D721Med (cell line): ENCODE measurements at regions not wholly inside any gene's neighbourhood (a gene's known extent, or its start where the extent isn't known, plus 50 kb on each side); places are given as distances from the start of the nearest gene placed in this dataset.

Source experiments
- DNase-seq: peaks from one replicate; pipeline ENCODE4 v3.0.0; 2011; ENCODE audit warnings: low spot score; ENCODE audit not compliant: insufficient read length
- FAIRE-seq: peaks from 2 replicates; lab custom pipeline; 2011; peaks lifted over from hg19 to GRCh38; lab: Jason Lieb, UNC
- TF ChIP-seq, protein P1 (sequence below): IDR thresholded peaks from 2 replicates; pipeline ENCODE4 v1.5.1; 2012; ENCODE audit warnings: mild to moderate bottlenecking, control low read depth; ENCODE audit not compliant: insufficient read depth; ENCODE audit errors: missing control alignments

DNA sequence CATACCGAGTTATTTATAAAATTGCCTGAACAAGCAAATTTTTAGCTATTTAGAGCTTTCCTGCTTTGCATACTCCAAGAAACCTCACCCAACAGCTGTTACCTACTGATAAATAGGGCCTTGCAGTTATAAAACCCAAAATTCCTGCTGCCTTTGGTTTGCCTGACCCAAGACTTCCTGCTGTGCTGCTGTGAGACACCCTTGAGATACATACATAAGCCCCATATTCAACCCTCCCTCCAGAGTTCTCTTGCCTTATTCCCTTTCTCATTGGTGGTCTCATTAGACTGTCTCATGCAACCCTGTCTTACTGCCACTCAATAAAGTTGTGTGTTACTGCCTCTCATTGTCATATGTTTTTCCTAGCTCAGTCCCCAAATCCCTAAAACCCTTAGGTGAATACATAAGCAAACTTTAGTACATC, 677.6 kb downstream of the UQCRFS1 start:
- TF ChIP-seq, protein P1, sequence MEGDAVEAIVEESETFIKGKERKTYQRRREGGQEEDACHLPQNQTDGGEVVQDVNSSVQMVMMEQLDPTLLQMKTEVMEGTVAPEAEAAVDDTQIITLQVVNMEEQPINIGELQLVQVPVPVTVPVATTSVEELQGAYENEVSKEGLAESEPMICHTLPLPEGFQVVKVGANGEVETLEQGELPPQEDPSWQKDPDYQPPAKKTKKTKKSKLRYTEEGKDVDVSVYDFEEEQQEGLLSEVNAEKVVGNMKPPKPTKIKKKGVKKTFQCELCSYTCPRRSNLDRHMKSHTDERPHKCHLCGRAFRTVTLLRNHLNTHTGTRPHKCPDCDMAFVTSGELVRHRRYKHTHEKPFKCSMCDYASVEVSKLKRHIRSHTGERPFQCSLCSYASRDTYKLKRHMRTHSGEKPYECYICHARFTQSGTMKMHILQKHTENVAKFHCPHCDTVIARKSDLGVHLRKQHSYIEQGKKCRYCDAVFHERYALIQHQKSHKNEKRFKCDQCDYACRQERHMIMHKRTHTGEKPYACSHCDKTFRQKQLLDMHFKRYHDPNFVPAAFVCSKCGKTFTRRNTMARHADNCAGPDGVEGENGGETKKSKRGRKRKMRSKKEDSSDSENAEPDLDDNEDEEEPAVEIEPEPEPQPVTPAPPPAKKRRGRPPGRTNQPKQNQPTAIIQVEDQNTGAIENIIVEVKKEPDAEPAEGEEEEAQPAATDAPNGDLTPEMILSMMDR, result no peak

DNA sequence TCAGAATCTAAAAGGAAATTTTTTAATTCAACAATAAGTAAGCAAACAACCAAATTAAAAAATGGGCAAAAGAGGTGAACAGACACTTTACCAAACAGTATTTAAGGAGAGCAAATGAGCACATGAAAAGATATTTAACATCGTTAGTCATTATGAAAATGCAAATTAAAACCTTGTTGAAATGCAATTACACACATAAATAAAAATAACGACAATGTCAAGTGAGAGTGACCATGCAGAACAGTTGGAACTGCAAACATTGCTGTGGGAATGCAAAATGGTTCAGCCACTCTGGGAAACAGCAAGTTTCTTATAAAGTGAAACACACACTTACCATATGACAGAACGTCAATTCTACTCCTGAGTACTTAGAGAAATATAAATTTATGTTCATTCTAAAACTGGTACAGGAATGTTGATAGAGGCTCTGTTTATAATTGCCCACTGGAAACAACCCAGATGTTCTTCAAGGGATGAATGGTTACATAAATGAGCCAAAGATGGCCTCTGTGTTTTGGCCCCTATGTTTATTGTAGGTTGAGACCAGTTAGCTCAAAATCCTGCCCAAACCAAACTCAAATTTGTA, 678.1 kb downstream of the UQCRFS1 start:
- TF ChIP-seq, protein P1, result no peak
- no peak for FAIRE-seq

More for the DNA sequence above, 677.6 kb downstream of the UQCRFS1 start:
- FAIRE-seq, result no peak
- no peak for DNase-seq

DNA sequence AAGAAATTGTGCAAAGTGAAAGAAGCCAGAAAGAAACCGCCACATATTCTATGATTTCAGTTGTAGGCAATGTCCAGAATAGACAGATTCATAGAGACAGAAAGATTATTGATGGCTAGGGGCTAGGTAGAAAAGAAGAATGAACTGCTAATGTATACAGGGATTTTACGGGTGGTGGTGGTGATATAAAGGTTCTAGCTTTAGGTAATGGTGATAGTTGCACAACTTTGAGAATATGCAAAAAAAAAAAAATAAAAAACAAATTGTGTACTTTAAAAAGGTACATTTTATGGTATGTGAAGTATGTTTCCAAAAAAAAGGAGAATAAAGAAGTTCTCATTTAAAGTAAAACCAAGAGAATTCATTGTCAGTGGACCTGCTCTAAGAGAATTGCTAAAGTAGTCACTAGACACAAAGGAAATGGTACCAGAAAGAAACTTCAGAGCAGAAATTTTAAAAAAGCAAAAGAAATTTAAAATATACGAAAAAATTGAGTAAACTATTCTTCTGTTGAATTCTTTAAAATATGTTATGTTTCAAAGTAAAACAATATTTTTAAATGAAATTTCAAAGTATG, 680.1 kb downstream of the UQCRFS1 start:
- DNase-seq (no peak), FAIRE-seq (no peak)
- TF ChIP-seq, protein P1, result no peak

More for the DNA sequence above, 678.1 kb downstream of the UQCRFS1 start:
- no peak for DNase-seq

DNA sequence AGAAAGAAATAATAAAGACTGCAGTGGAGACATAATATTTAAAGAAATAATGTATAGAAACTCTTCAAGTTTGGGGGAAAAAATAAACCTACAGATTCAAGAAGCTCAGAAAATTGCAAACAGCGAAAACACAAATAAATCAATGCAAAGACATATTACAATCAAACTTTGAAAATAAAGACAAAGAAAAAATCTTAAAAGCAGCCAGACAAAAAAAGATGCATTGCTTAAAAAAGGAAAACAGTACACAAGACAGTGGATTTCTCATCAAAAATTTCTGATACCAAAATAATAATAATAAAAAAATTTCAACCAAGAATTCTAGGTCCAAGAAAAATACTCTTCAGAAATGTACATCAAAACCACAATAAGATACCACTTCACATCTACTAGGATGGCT, 681.0 kb downstream of the UQCRFS1 start:
- TF ChIP-seq, protein P1, result no peak
- FAIRE-seq (no peak), DNase-seq (no peak)

DNA sequence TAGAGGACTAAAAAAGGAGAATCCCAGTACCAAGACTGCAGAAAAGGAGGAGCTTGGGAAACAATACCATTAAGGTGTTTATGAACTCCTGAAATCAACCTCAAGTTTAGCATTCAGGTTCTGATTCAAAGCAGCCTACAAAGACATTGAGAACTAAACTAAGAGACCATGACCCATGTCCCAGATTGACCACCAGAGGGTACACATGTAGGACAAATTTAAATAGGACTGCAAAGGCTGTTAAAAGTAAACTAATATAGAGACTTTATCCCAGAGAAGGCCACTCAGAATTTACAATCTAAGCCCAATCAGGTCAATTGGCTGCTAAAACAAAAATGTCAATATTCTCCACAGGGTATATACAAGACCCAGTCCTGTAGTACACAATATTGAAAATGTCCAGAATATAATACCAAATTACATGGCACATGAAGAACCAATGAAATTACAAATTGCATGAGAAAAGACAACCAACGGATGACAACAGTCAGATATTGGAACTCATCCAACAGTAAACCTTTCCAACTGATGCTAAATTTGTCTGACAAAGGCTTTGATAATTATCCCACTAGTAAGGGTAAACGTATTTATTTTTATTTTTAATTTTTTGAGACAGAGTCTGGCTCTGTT, 682.4 kb downstream of the UQCRFS1 start:
- no peak for DNase-seq
- no peak for FAIRE-seq

DNA sequence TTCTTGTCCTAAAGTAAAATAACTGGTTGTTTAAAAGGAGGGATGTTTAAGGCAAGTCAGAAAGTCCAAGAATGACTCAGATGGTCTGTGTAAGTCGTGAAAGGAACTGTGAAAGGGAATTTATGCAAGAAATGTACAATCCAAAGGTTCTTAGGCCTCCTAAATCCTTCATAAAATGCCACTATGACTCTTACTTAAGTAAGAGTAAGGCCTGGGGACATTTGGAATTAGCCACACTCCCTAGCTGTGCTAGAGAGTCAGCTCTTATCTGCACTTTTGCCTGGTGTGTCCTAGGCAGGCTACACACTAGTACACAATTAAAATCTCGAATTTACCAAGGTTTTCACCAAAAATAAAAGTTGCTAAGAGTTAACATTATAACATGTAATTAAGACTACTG, 686.9 kb downstream of the UQCRFS1 start:
- FAIRE-seq, result no peak
- DNase-seq, result no peak
- TF ChIP-seq, protein P1, result no peak

More for the DNA sequence above, 682.4 kb downstream of the UQCRFS1 start:
- TF ChIP-seq, protein P1, result no peak

DNA sequence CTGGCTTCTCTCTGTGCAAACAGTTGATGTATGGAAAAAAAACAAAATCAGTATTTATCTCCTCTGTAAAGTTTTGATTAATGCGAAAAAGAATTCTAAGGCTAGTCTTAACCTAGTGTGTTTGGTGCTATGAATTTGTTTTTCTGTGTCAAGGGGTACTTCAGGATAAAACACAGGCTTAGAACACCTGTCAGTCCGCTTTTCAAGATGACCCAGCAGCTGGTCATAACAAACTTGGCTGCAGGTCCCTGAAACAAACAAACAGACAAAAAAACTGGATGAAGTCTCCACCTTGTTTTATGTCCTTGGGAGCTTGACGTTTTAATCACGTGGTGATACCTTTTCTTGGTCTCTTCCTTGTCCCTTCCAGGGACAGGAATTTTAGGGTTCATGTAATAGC, 689.3 kb downstream of the UQCRFS1 start:
- FAIRE-seq (no peak), DNase-seq (no peak)
- TF ChIP-seq, protein P1, result no peak
